Sigmoid colon (tissue), 6 donors: ENCODE measurements at regions not wholly inside any gene's neighbourhood (a gene's known extent, or its start where the extent isn't known, plus 50 kb on each side); places are given as distances from the start of the nearest gene placed in this dataset.

Experiments used
- DNase-seq: peaks from one replicate; pipeline ENCODE4 v3.0.0-alpha.2; 2019
- H3K27ac ChIP-seq, 4 donors: fragments of 200-600 bp; sonication (generic); one replicate each; pipeline ENCODE4 v1.5.1; 2016 to 2019; ENCODE audit warnings: mild to moderate bottlenecking in 1 of 4
- H3K27me3 ChIP-seq, 3 donors: fragments of 200-600 bp; sonication (generic); one replicate each; pipeline ENCODE4 v1.5.1; 2019; ENCODE audit warnings: mild to moderate bottlenecking in 1 of 3
- H3K36me3 ChIP-seq, 4 donors: fragments of 200-600 bp; sonication (generic); one replicate each; pipeline ENCODE4 v1.5.1; 2016 to 2019
- H3K4me1 ChIP-seq, 4 donors: fragments of 200-600 bp; sonication (generic); one replicate each; pipeline ENCODE4 v1.5.1; 2017 to 2019
- H3K4me3 ChIP-seq, 4 donors: fragments of 200-600 bp; sonication (generic); one replicate each; pipeline ENCODE4 v1.5.1; 2017 to 2019; ENCODE audit warnings: mild to moderate bottlenecking in 2 of 4, moderate library complexity in 1 of 4
- H3K9me3 ChIP-seq, 4 donors: fragments of 200-600 bp in 3 of 4; sonication (generic) in 3 of 4; one replicate each; pipeline versions ENCODE4 v1.5.1 to v1.6.1; 2013 to 2019
- CTCF ChIP-seq, 4 experiments: fragments of 450-650 bp in 3 of 4; fragments of 200-600 bp in 1 of 4; IDR thresholded peaks; one replicate each; pipeline ENCODE4 v1.5.1; 2016 to 2019; ENCODE audit warnings: antibody characterized with exemption in 4 of 4, mild to moderate bottlenecking in 3 of 4, moderate library complexity in 2 of 4
- EP300 ChIP-seq, 4 donors: sonication (generic); formaldehyde crosslinking; IDR thresholded peaks; one replicate each; pipeline ENCODE4 v1.6.1; 2017; ENCODE audit warnings: antibody characterized with exemption in 4 of 4
- POLR2A ChIP-seq, 2 donors: fragments of 450-650 bp; IDR thresholded peaks; one replicate each; pipeline ENCODE4 v1.6.1; 2016; ENCODE audit warnings: antibody characterized with exemption in 2 of 2, mild to moderate bottlenecking in 2 of 2, moderate library complexity in 2 of 2
- POLR2AphosphoS5 ChIP-seq, 4 donors: sonication (generic); formaldehyde crosslinking; IDR thresholded peaks; one replicate each; pipeline ENCODE4 v1.6.1; 2017; ENCODE audit warnings: antibody characterized with exemption in 4 of 4
- WGBS, 2 donors: extraction: QIAGEN DNeasy Blood & Tissue Kit; methylation state at CpG; one replicate each; pipeline ENCODE4 v1.1.7; 2013; 5-methylcytosine and 5-hydroxymethylcytosine counted together
- intact Hi-C: fragments of 100-400 bp; cut with DNase I; formaldehyde crosslinking; loops from one replicate; pipeline ENCODE4 v1.15.1; 2023
- donor health status: healthy with polysubstance abuse.
- donor health status: healthy.

GRCh38 chrX:43581167-43581566 is 74.9 kb upstream of the MAOA start:
- no peaks in the 10 kb centered on the region for H3K27me3 ChIP-seq
- intact Hi-C loops: no loop called here
- H3K36me3 ChIP-seq: no peaks in the 10 kb centered on the region
- H3K4me1 ChIP-seq: no peaks in the 10 kb centered on the region
- H3K27ac ChIP-seq: no peak overlapping the region
- no peak overlapping the region for H3K4me3 ChIP-seq
- 82 to 89% methylated on average over 2 of the region's 2 CpGs for WGBS, 2 donors
- DNase-seq: no peak
- no peaks in the 10 kb centered on the region for H3K9me3 ChIP-seq
- no peak for TF ChIP-seq POLR2A (IDR thresholded peaks at IDR 0.05)
- no peak for TF ChIP-seq EP300 (IDR thresholded peaks at IDR 0.05)
- TF ChIP-seq CTCF (IDR thresholded peaks at IDR 0.05): no peak
- TF ChIP-seq POLR2AphosphoS5 (IDR thresholded peaks at IDR 0.05): no peak

GRCh38 chrX:43581888-43582539 is 74.1 kb upstream of the MAOA start:
- no peak overlapping the region for H3K4me3 ChIP-seq
- no peaks in the 10 kb centered on the region for H3K36me3 ChIP-seq
- no peaks in the 10 kb centered on the region for H3K9me3 ChIP-seq
- WGBS, 2 donors: 95 to 96% methylated on average over 5 of the region's 5 CpGs
- DNase-seq: no peak
- no peaks in the 10 kb centered on the region for H3K27me3 ChIP-seq
- H3K27ac ChIP-seq: peak overlapping the region in 1 of 4 donors; percentile 27
- no peaks in the 10 kb centered on the region for H3K4me1 ChIP-seq
- intact Hi-C loops: no loop called here
- TF ChIP-seq POLR2AphosphoS5 (IDR thresholded peaks at IDR 0.05) (peak in 1 of 4 donors; percentile 31), EP300 (IDR thresholded peaks at IDR 0.05) (no peak), POLR2A (IDR thresholded peaks at IDR 0.05) (no peak), CTCF (IDR thresholded peaks at IDR 0.05) (no peak)

GRCh38 chrX:43582540-43582913 is 73.6 kb upstream of the MAOA start:
- DNase-seq: no peak
- no peaks in the 10 kb centered on the region for H3K9me3 ChIP-seq
- intact Hi-C loops: no loop called here
- no peak overlapping the region for H3K27ac ChIP-seq
- no peaks in the 10 kb centered on the region for H3K4me1 ChIP-seq
- H3K27me3 ChIP-seq: no peaks in the 10 kb centered on the region
- no peak overlapping the region for H3K4me3 ChIP-seq
- no peaks in the 10 kb centered on the region for H3K36me3 ChIP-seq
- WGBS, 2 donors: 97 to 100% methylated on average over 1 of the region's 1 CpG
- TF ChIP-seq CTCF (IDR thresholded peaks at IDR 0.05): no peak
- TF ChIP-seq EP300 (IDR thresholded peaks at IDR 0.05): no peak
- no peak for TF ChIP-seq POLR2AphosphoS5 (IDR thresholded peaks at IDR 0.05)
- no peak for TF ChIP-seq POLR2A (IDR thresholded peaks at IDR 0.05)

GRCh38 chrX:43585922-43586321 is 70.2 kb upstream of the MAOA start:
- 97% methylated on average over 1 of the region's 1 CpG for WGBS, 2 donors
- no peak overlapping the region for H3K27ac ChIP-seq
- H3K36me3 ChIP-seq: no peaks in the 10 kb centered on the region
- peaks cover 0 to 13% (median 5%) of the 10 kb centered on the region in 4 donors for H3K4me1 ChIP-seq
- no peaks in the 10 kb centered on the region for H3K9me3 ChIP-seq
- H3K27me3 ChIP-seq: no peaks in the 10 kb centered on the region
- intact Hi-C loops: no loop called here
- H3K4me3 ChIP-seq: no peak overlapping the region
- no peak for DNase-seq
- no peak for TF ChIP-seq POLR2AphosphoS5 (IDR thresholded peaks at IDR 0.05)

GRCh38 chrX:43586830-43587229 is 69.3 kb upstream of the MAOA start:
- Histone ChIP-seq H3K36me3 (no peaks in the 10 kb centered on the region), H3K4me3 (no peak overlapping the region), H3K9me3 (no peaks in the 10 kb centered on the region), H3K27ac (no peak overlapping the region), H3K4me1 (peaks cover 0 to 14% (median 6%) of the 10 kb centered on the region in 4 donors), H3K27me3 (no peaks in the 10 kb centered on the region)
- DNase-seq: no peak
- TF ChIP-seq POLR2A (IDR thresholded peaks at IDR 0.05) (no peak), EP300 (IDR thresholded peaks at IDR 0.05) (no peak), CTCF (IDR thresholded peaks at IDR 0.05) (no peak), POLR2AphosphoS5 (IDR thresholded peaks at IDR 0.05) (no peak)
- intact Hi-C loops: no loop called here
- WGBS, 2 donors: 9 to 49% methylated on average over 2 of the region's 2 CpGs
